Neural progenitor cell (in vitro differentiated cells): ENCODE measurements at regions not wholly inside any gene's neighbourhood (a gene's known extent, or its start where the extent isn't known, plus 50 kb on each side); places are given as distances from the start of the nearest gene placed in this dataset.

Source experiments
- DNase-seq: peaks from one replicate; pipeline ENCODE4 v3.0.0-alpha.2; 2016; ENCODE audit warnings: low spot score
- H2AFZ ChIP-seq: fragments of 200-600 bp; sonication (generic); replicated peaks from 2 replicates; pipeline ENCODE4 v1.6.1; 2016; ENCODE audit warnings: antibody characterized with exemption
- H3F3A ChIP-seq: fragments of 200-600 bp; sonication (generic); 2 replicates; pipeline ENCODE4 v1.6.1; 2016; ENCODE audit warnings: antibody characterized with exemption, low read depth
- H3K27ac ChIP-seq: fragments of 200-600 bp; sonication (generic); 2 replicates; pipeline ENCODE4 v1.5.1; 2016; ENCODE audit warnings: mild to moderate bottlenecking
- H3K27me3 ChIP-seq: fragments of 200-600 bp; sonication (generic); 2 replicates; pipeline ENCODE4 v1.6.1; 2016; ENCODE audit warnings: mild to moderate bottlenecking, moderate library complexity
- H3K36me3 ChIP-seq: fragments of 200-600 bp; sonication (generic); 2 replicates; pipeline ENCODE4 v1.5.1; 2016
- H3K4me1 ChIP-seq: fragments of 200-600 bp; sonication (generic); 2 replicates; pipeline ENCODE4 v1.6.1; 2016; ENCODE audit warnings: mixed run types
- H3K4me2 ChIP-seq: fragments of 200-600 bp; sonication (generic); 2 replicates; pipeline ENCODE4 v1.6.1; 2016
- H3K4me3 ChIP-seq: fragments of 200-600 bp; sonication (generic); 2 replicates; pipeline ENCODE4 v1.5.1; 2016
- H3K79me2 ChIP-seq: fragments of 200-600 bp; sonication (generic); 2 replicates; pipeline ENCODE4 v1.6.1; 2016; ENCODE audit warnings: low read depth
- H3K9ac ChIP-seq: fragments of 200-600 bp; sonication (generic); 2 replicates; pipeline ENCODE4 v1.6.1; 2016
- H3K9me3 ChIP-seq: fragments of 200-600 bp; sonication (generic); 2 replicates; pipeline ENCODE4 v1.5.1; 2016; ENCODE audit warnings: low read depth
- H4K20me1 ChIP-seq: fragments of 200-600 bp; sonication (generic); 2 replicates; pipeline ENCODE4 v1.6.1; 2016; ENCODE audit warnings: low read depth
- H3K27ac Mint-ChIP-seq: 3 replicates; pipeline ENCODE4 v1.8.0; 2021; ENCODE audit warnings: mixed read lengths
- H3K27me3 Mint-ChIP-seq: 2 replicates; pipeline ENCODE4 v1.8.0; 2022; ENCODE audit warnings: low read depth, mild to moderate bottlenecking, inconsistent platforms, moderate library complexity, mixed read lengths; ENCODE audit not compliant: insufficient read depth
- H3K36me3 Mint-ChIP-seq: 3 replicates; pipeline ENCODE4 v1.8.0; 2021; ENCODE audit warnings: mixed read lengths
- H3K4me1 Mint-ChIP-seq: 3 replicates; pipeline ENCODE4 v1.8.0; 2021; ENCODE audit warnings: mixed read lengths
- H3K4me3 Mint-ChIP-seq: 3 replicates; pipeline ENCODE4 v1.8.0; 2021; ENCODE audit warnings: mild to moderate bottlenecking, moderate library complexity, mixed read lengths
- H3K9me3 Mint-ChIP-seq: 3 replicates; pipeline ENCODE4 v1.8.0; 2020; ENCODE audit warnings: mixed read lengths
- CTCF ChIP-seq: fragments of 200-600 bp; sonication (generic); IDR thresholded peaks from 2 replicates; pipeline ENCODE4 v1.5.1; 2017; ENCODE audit warnings: antibody characterized with exemption, mild to moderate bottlenecking
- EZH2 ChIP-seq: fragments of 200-600 bp; sonication (generic); IDR thresholded peaks from 2 replicates; pipeline ENCODE4 v1.6.1; 2017; ENCODE audit warnings: antibody characterized with exemption, mild to moderate bottlenecking, moderate library complexity
- EZH2phosphoT487 ChIP-seq: fragments of 200-600 bp; sonication (generic); IDR thresholded peaks from 2 replicates; pipeline ENCODE4 v1.6.1; 2017; ENCODE audit warnings: antibody characterized with exemption

GRCh38 chr10:108791794-108792474 is 1131.4 kb downstream of the XPNPEP1 start:
- DNase-seq = no peak
- no peak overlapping the region for H3K9ac ChIP-seq
- H3F3A ChIP-seq = no peaks in the 10 kb centered on the region
- no peak overlapping the region for H2AFZ ChIP-seq
- no peak overlapping the region for H3K4me2 ChIP-seq
- H4K20me1 ChIP-seq = no peaks in the 10 kb centered on the region
- Mint-ChIP-seq H3K4me3 (no peak overlapping the region), H3K9me3 (no peaks in the 10 kb centered on the region), H3K27ac (no peak overlapping the region), H3K4me1 (no peaks in the 10 kb centered on the region), H3K27me3 (no peaks in the 10 kb centered on the region), H3K36me3 (no peaks in the 10 kb centered on the region)
- no peak overlapping the region for H3K4me3 ChIP-seq
- TF ChIP-seq EZH2phosphoT487 (no peak), EZH2 (no peak), CTCF (no peak)
- no peaks in the 10 kb centered on the region for H3K79me2 ChIP-seq
- no peaks in the 10 kb centered on the region for H3K36me3 ChIP-seq
- H3K4me1 ChIP-seq = no peaks in the 10 kb centered on the region
- H3K27me3 ChIP-seq = no peaks in the 10 kb centered on the region
- no peak overlapping the region for H3K27ac ChIP-seq
- no peaks in the 10 kb centered on the region for H3K9me3 ChIP-seq

GRCh38 chr10:108791030-108791429 is 1132.3 kb downstream of the XPNPEP1 start:
- H3K27ac ChIP-seq = no peak overlapping the region
- H3K9me3 Mint-ChIP-seq = peaks cover 5% of the 10 kb centered on the region
- no peak overlapping the region for H3K27ac Mint-ChIP-seq
- no peaks in the 10 kb centered on the region for H3K79me2 ChIP-seq
- H3K4me2 ChIP-seq = no peak overlapping the region
- H3K9me3 ChIP-seq = no peaks in the 10 kb centered on the region
- no peaks in the 10 kb centered on the region for H3K4me1 ChIP-seq
- H3K36me3 Mint-ChIP-seq = no peaks in the 10 kb centered on the region
- H3K36me3 ChIP-seq = no peaks in the 10 kb centered on the region
- DNase-seq = no peak
- no peaks in the 10 kb centered on the region for H3K4me1 Mint-ChIP-seq
- no peaks in the 10 kb centered on the region for H4K20me1 ChIP-seq
- no peak overlapping the region for H3K9ac ChIP-seq
- H2AFZ ChIP-seq = no peak overlapping the region
- no peak overlapping the region for H3K4me3 ChIP-seq
- no peaks in the 10 kb centered on the region for H3F3A ChIP-seq
- TF ChIP-seq CTCF (no peak), EZH2 (no peak), EZH2phosphoT487 (no peak)
- H3K27me3 Mint-ChIP-seq = no peaks in the 10 kb centered on the region
- H3K27me3 ChIP-seq = no peaks in the 10 kb centered on the region
- H3K4me3 Mint-ChIP-seq = no peak overlapping the region

GRCh38 chr10:108789919-108790318 is 1133.4 kb downstream of the XPNPEP1 start:
- Histone ChIP-seq H3K9ac (no peak overlapping the region), H2AFZ (no peak overlapping the region), H3K27me3 (no peaks in the 10 kb centered on the region), H3K36me3 (no peaks in the 10 kb centered on the region), H4K20me1 (no peaks in the 10 kb centered on the region), H3K79me2 (no peaks in the 10 kb centered on the region), H3K27ac (no peak overlapping the region), H3F3A (no peaks in the 10 kb centered on the region), H3K4me1 (no peaks in the 10 kb centered on the region), H3K4me3 (no peak overlapping the region), H3K4me2 (no peak overlapping the region), H3K9me3 (no peaks in the 10 kb centered on the region)
- H3K27ac Mint-ChIP-seq = no peak overlapping the region
- TF ChIP-seq EZH2phosphoT487 = no peak
- TF ChIP-seq EZH2 = no peak
- no peak for TF ChIP-seq CTCF
- no peaks in the 10 kb centered on the region for H3K36me3 Mint-ChIP-seq
- H3K4me1 Mint-ChIP-seq = no peaks in the 10 kb centered on the region
- H3K27me3 Mint-ChIP-seq = no peaks in the 10 kb centered on the region
- no peak for DNase-seq
- H3K9me3 Mint-ChIP-seq = peaks cover 14% of the 10 kb centered on the region
- H3K4me3 Mint-ChIP-seq = no peak overlapping the region
